AG04450 (cell line): ENCODE measurements at regions not wholly inside any gene's neighbourhood (a gene's known extent, or its start where the extent isn't known, plus 50 kb on each side); places are given as distances from the start of the nearest gene placed in this dataset.

ENCODE experiments used
- CTCF ChIA-PET: fragments of 300-600, 350-600 bp; formaldehyde crosslinking; extraction: SDS; loops from one replicate; lab custom pipeline; 2022; ENCODE audit warnings: antibody characterized with exemption, inconsistent platforms; lab: Charles Lee
- POLR2A ChIA-PET: fragments of 350-600 bp; formaldehyde crosslinking; extraction: SDS; loops from one replicate; lab custom pipeline; 2021; ENCODE audit warnings: antibody characterized with exemption, inconsistent platforms; lab: Yijun Ruan, JAX
- DNase-seq: peaks from one replicate; pipeline ENCODE4 v3.0.0-alpha.2; 2011; ENCODE audit warnings: low read depth, low spot score
- H3K27ac ChIP-seq: one replicate; pipeline ENCODE4 v1.5.1; 2012; ENCODE audit warnings: low read depth, low read length, control low read depth
- H3K27me3 ChIP-seq: one replicate; pipeline ENCODE4 v1.6.0; 2012; ENCODE audit warnings: low read length; ENCODE audit not compliant: control insufficient read depth, insufficient read depth
- H3K4me3 ChIP-seq: 2 replicates; pipeline ENCODE4 v1.5.1; 2011; ENCODE audit warnings: mild to moderate bottlenecking, low read depth, low read length, control low read depth
- H3K9me3 ChIP-seq: 2 replicates; pipeline ENCODE4 v1.5.1; 2012; ENCODE audit warnings: low read length; ENCODE audit not compliant: control insufficient read depth, insufficient read depth
- CTCF ChIP-seq: IDR thresholded peaks from 2 replicates; pipeline ENCODE4 v1.5.1; 2011; ENCODE audit warnings: low read depth, low read length, control low read depth, inconsistent platforms

GRCh38 chr7:13282377-13282980 is 595.0 kb downstream of the ARL4A start:
- peak; percentile 13 for DNase-seq

GRCh38 chr7:13286916-13287315 is 599.5 kb downstream of the ARL4A start:
- no peak for DNase-seq
- H3K4me3 ChIP-seq, result no peak overlapping the region
- H3K27ac ChIP-seq, result no peak overlapping the region
- CTCF ChIA-PET, result interaction anchor here (0.6 to 3.3 kb wide), 2 partner anchors 1170 to 1405 kb away, joined by 3 to 15 read pairs; no protein-coding TSS in a partner anchor
- POLR2A ChIA-PET, result no interaction called here
- no peaks in the 10 kb centered on the region for H3K9me3 ChIP-seq
- no peak for TF ChIP-seq CTCF
- no peaks in the 10 kb centered on the region for H3K27me3 ChIP-seq

More at GRCh38 chr7:13282377-13282980, 595.0 kb downstream of the ARL4A start:
- Histone ChIP-seq H3K27me3 (no peaks in the 10 kb centered on the region), H3K27ac (no peak overlapping the region), H3K9me3 (no peaks in the 10 kb centered on the region), H3K4me3 (no peak overlapping the region)
- CTCF ChIA-PET, result interaction anchor here (0.6 to 6.1 kb wide), 19 partner anchors 12 to 1416 kb away, joined by 3 to 334 read pairs (median 4); no protein-coding TSS in a partner anchor
- POLR2A ChIA-PET, result no interaction called here
- peak; percentile 66 for TF ChIP-seq CTCF

- no peak overlapping the region for H3K27ac ChIP-seq
- no peaks in the 10 kb centered on the region for H3K9me3 ChIP-seq
- ChIA-PET CTCF (interaction anchor here (3.3 kb wide), 1 partner anchor 1403 kb away, joined by 15 read pairs; no protein-coding TSS in a partner anchor), POLR2A (no interaction called here)
- H3K4me3 ChIP-seq, result no peak overlapping the region
- TF ChIP-seq CTCF, result no peak
- DNase-seq, result no peak
- H3K27me3 ChIP-seq, result no peaks in the 10 kb centered on the region
Observed at GRCh38 chr7:13288516-13288915, 601.1 kb downstream of the ARL4A start.

GRCh38 chr7:13290975-13291374 is 603.5 kb downstream of the ARL4A start:
- no peaks in the 10 kb centered on the region for H3K27me3 ChIP-seq
- TF ChIP-seq CTCF, result no peak
- DNase-seq, result no peak
- ChIA-PET POLR2A (no interaction called here), CTCF (interaction anchor here (1.0 to 3.2 kb wide), 2 partner anchors 10 to 1401 kb away, joined by 5 to 9 read pairs; no protein-coding TSS in a partner anchor)
- no peak overlapping the region for H3K27ac ChIP-seq
- H3K4me3 ChIP-seq, result no peak overlapping the region
- H3K9me3 ChIP-seq, result no peaks in the 10 kb centered on the region

- ChIA-PET CTCF (interaction anchor here (0.5 to 1.4 kb wide), 4 partner anchors 263 to 1398 kb away, joined by 3 to 13 read pairs (median 5); no protein-coding TSS in a partner anchor), POLR2A (no interaction called here)
- no peak for TF ChIP-seq CTCF
- Histone ChIP-seq H3K27ac (no peak overlapping the region), H3K4me3 (no peak overlapping the region), H3K27me3 (no peaks in the 10 kb centered on the region), H3K9me3 (no peaks in the 10 kb centered on the region)
- no peak for DNase-seq
Observed at GRCh38 chr7:13293264-13294002, 606.0 kb downstream of the ARL4A start.
